ENCODE measurements at regions not wholly inside any gene's neighbourhood (a gene's known extent, or its start where the extent isn't known, plus 50 kb on each side); places are given as distances from the start of the nearest gene placed in this dataset.

- no peak for TF ChIP-seq CTCF (optimal IDR thresholded peaks at IDR 0.05 in 1 of 3, IDR thresholded peaks at IDR 0.05 in 1 of 3, conservative IDR thresholded peaks at IDR 0.05 in 1 of 3; ENCODE audit: extremely low read depth in 1 of 3, insufficient read depth in 2 of 3, low read length in 3 of 3)
- TF ChIP-seq EZH2 (IDR thresholded peaks at IDR 0.05; ENCODE audit: low read length) = no peak
Measured at GRCh38 chr6:164415832-164416563, 893.4 kb downstream of the C6orf118 start.

All from keratinocyte (primary cell).